ENCODE measurements at regions not wholly inside any gene's neighbourhood (a gene's known extent, or its start where the extent isn't known, plus 50 kb on each side); places are given as distances from the start of the nearest gene placed in this dataset.

DNA sequence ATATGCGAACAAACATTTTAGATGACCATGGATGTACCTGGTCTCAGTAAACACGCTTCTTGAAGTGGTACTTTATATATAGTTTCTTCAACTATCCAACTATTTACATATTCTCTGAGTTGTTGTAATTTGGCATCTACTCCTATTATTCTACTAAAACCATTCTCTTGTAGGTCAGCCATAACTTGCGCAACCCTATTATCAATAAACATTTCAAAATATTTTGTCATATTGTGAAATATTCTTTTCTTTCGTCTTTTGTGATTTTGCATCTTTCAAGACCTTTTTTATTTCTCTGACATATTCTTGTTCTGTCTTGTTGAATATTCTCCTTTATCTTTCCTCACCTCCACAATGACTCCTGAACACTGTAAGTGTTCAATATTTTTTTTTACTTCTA lies 753.3 kb downstream of the NXPH1 start:
- H4K20me1 ChIP-seq (ENCODE audit: insufficient read depth) = no peaks in the 10 kb centered on the region
- H3K9ac ChIP-seq (ENCODE audit: low read length) = no peak overlapping the region
- CTCF ChIA-PET = no interaction called here
- TF ChIP-seq EZH2 (IDR thresholded peaks at IDR 0.05) (no peak), SP1 (IDR thresholded peaks at IDR 0.05; ENCODE audit: low read depth) (no peak), TCF7L2 (IDR thresholded peaks at IDR 0.05; ENCODE audit: borderline replicate concordance, extremely low read depth, insufficient read depth, insufficient read length) (no peak), EGR1 (IDR thresholded peaks at IDR 0.05; ENCODE audit: low read depth) (no peak), POLR2A (IDR thresholded peaks at IDR 0.05; ENCODE audit: borderline replicate concordance, extremely low read depth, insufficient read depth, insufficient read length) (no peak), POLR2AphosphoS5 (IDR thresholded peaks at IDR 0.05; ENCODE audit: low read depth, low read length) (no peak), EZH2phosphoT487 (IDR thresholded peaks at IDR 0.05; ENCODE audit: borderline replicate concordance) (no peak), ZNF274 (IDR thresholded peaks at IDR 0.05; ENCODE audit: low read depth, low read length) (no peak), ELF1 (IDR thresholded peaks at IDR 0.05; ENCODE audit: borderline replicate concordance, low read depth) (no peak), ZFX (IDR thresholded peaks at IDR 0.05) (no peak), YY1 (IDR thresholded peaks at IDR 0.05; ENCODE audit: extremely low read depth, insufficient replicate concordance, low read depth, low read length) (no peak), SIN3A (IDR thresholded peaks at IDR 0.05; ENCODE audit: low read depth) (no peak), CBX3 (IDR thresholded peaks at IDR 0.05; ENCODE audit: low read depth) (no peak), SRF (IDR thresholded peaks at IDR 0.05; ENCODE audit: low read depth) (no peak)
- TF ChIP-seq, protein P1, sequence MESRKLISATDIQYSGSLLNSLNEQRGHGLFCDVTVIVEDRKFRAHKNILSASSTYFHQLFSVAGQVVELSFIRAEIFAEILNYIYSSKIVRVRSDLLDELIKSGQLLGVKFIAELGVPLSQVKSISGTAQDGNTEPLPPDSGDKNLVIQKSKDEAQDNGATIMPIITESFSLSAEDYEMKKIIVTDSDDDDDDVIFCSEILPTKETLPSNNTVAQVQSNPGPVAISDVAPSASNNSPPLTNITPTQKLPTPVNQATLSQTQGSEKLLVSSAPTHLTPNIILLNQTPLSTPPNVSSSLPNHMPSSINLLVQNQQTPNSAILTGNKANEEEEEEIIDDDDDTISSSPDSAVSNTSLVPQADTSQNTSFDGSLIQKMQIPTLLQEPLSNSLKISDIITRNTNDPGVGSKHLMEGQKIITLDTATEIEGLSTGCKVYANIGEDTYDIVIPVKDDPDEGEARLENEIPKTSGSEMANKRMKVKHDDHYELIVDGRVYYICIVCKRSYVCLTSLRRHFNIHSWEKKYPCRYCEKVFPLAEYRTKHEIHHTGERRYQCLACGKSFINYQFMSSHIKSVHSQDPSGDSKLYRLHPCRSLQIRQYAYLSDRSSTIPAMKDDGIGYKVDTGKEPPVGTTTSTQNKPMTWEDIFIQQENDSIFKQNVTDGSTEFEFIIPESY (IDR thresholded peaks at IDR 0.05; ENCODE audit: extremely low read depth, insufficient replicate concordance, low read length) = no peak
- TF ChIP-seq, protein P2, sequence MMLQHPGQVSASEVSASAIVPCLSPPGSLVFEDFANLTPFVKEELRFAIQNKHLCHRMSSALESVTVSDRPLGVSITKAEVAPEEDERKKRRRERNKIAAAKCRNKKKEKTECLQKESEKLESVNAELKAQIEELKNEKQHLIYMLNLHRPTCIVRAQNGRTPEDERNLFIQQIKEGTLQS (IDR thresholded peaks at IDR 0.05) = no peak
- TF ChIP-seq, protein P3, sequence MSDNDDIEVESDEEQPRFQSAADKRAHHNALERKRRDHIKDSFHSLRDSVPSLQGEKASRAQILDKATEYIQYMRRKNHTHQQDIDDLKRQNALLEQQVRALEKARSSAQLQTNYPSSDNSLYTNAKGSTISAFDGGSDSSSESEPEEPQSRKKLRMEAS (IDR thresholded peaks at IDR 0.05) = no peak
- TF ChIP-seq, protein P4, sequence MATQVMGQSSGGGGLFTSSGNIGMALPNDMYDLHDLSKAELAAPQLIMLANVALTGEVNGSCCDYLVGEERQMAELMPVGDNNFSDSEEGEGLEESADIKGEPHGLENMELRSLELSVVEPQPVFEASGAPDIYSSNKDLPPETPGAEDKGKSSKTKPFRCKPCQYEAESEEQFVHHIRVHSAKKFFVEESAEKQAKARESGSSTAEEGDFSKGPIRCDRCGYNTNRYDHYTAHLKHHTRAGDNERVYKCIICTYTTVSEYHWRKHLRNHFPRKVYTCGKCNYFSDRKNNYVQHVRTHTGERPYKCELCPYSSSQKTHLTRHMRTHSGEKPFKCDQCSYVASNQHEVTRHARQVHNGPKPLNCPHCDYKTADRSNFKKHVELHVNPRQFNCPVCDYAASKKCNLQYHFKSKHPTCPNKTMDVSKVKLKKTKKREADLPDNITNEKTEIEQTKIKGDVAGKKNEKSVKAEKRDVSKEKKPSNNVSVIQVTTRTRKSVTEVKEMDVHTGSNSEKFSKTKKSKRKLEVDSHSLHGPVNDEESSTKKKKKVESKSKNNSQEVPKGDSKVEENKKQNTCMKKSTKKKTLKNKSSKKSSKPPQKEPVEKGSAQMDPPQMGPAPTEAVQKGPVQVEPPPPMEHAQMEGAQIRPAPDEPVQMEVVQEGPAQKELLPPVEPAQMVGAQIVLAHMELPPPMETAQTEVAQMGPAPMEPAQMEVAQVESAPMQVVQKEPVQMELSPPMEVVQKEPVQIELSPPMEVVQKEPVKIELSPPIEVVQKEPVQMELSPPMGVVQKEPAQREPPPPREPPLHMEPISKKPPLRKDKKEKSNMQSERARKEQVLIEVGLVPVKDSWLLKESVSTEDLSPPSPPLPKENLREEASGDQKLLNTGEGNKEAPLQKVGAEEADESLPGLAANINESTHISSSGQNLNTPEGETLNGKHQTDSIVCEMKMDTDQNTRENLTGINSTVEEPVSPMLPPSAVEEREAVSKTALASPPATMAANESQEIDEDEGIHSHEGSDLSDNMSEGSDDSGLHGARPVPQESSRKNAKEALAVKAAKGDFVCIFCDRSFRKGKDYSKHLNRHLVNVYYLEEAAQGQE (IDR thresholded peaks at IDR 0.05; ENCODE audit: low read depth) = no peak
- TF ChIP-seq, protein P5, sequence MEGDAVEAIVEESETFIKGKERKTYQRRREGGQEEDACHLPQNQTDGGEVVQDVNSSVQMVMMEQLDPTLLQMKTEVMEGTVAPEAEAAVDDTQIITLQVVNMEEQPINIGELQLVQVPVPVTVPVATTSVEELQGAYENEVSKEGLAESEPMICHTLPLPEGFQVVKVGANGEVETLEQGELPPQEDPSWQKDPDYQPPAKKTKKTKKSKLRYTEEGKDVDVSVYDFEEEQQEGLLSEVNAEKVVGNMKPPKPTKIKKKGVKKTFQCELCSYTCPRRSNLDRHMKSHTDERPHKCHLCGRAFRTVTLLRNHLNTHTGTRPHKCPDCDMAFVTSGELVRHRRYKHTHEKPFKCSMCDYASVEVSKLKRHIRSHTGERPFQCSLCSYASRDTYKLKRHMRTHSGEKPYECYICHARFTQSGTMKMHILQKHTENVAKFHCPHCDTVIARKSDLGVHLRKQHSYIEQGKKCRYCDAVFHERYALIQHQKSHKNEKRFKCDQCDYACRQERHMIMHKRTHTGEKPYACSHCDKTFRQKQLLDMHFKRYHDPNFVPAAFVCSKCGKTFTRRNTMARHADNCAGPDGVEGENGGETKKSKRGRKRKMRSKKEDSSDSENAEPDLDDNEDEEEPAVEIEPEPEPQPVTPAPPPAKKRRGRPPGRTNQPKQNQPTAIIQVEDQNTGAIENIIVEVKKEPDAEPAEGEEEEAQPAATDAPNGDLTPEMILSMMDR (IDR thresholded peaks at IDR 0.05 in 2 of 3, conservative IDR thresholded peaks at IDR 0.05 in 1 of 3; ENCODE audit: borderline replicate concordance in 1 of 3, insufficient read depth in 1 of 3, low read depth in 2 of 3, low read length in 2 of 3) = no peak
- H3K27me3 ChIP-seq (ENCODE audit: insufficient read depth, low read length) = no peaks in the 10 kb centered on the region
- intact Hi-C loops (cut with micrococcal nuclease) = no loop called here
- H3K79me2 ChIP-seq (ENCODE audit: insufficient read depth, low read length) = no peaks in the 10 kb centered on the region
- no peak overlapping the region for H2AFZ ChIP-seq (ENCODE audit: low read depth, low read length, poor library complexity, severe bottlenecking)
- no TSS peak for BruUV-seq (replicated peaks)
- no peaks in the 10 kb centered on the region; a peak in 3 of 4 replicates for H3K9me3 ChIP-seq (ENCODE audit: control insufficient read depth in 1 of 2, insufficient read depth in 1 of 2, low read depth in 1 of 2, low read length in 2 of 2)
- no peaks in the 10 kb centered on the region for H3K36me3 ChIP-seq (ENCODE audit: control insufficient read depth in 1 of 2, insufficient read depth in 2 of 2, low read length in 2 of 2)
- POLR2A ChIA-PET = no interaction called here
- no peak overlapping the region for H3K4me3 ChIP-seq (replicated peaks in 1 of 2; ENCODE audit: low read depth in 1 of 2, low read length in 2 of 2)
- H3K4me2 ChIP-seq (ENCODE audit: low read length) = no peak overlapping the region
- H3K27ac ChIP-seq (ENCODE audit: low read depth, low read length) = no peak overlapping the region
- no peaks in the 10 kb centered on the region for H3K9me2 ChIP-seq (ENCODE audit: insufficient read depth)
- ATAC-seq = no peak
- RAD21 ChIA-PET (ENCODE audit: low non-redundant PET in 1 of 2, low total read pairs in 2 of 2, uncharacterized antibody in 2 of 2, unreplicated experiment in 2 of 2) = no interaction called here
- H3K4me1 ChIP-seq (ENCODE audit: control insufficient read depth in 1 of 2, insufficient read depth in 2 of 2, low read length in 2 of 2) = no peaks in the 10 kb centered on the region
- no peak for DNase-seq (ENCODE audit: low read depth, low spot score)
